Natural killer cell (primary cell): ENCODE measurements at regions not wholly inside any gene's neighbourhood (a gene's known extent, or its start where the extent isn't known, plus 50 kb on each side); places are given as distances from the start of the nearest gene placed in this dataset.

Experiments used
- ATAC-seq, 3 donors: fragments of 150-1000 bp in 2 of 3; fragments of 200-7000 bp in 1 of 3; cut with Tn5 transposase; 1 replicate in 1 of 3; 2 replicates in 2 of 3; pipeline ENCODE4 v1.10.0; 2021; ENCODE audit warnings: mild to moderate bottlenecking in 2 of 3, moderate library complexity in 2 of 3
- DNase-seq, 2 donors: peaks; one replicate each; pipeline versions ENCODE4 v3.0.0 to v3.0.0-alpha.2; 2013 to 2021; ENCODE audit warnings: mixed read lengths in 1 of 2
- H3K27ac ChIP-seq: one replicate; pipeline ENCODE4 v1.5.1; 2013; ENCODE audit warnings: mild to moderate bottlenecking, low read length
- H3K27me3 ChIP-seq: one replicate; pipeline ENCODE4 v1.6.1; 2013; ENCODE audit warnings: low read length; ENCODE audit not compliant: control insufficient read depth, insufficient read depth
- H3K36me3 ChIP-seq: one replicate; pipeline ENCODE4 v1.6.1; 2013; ENCODE audit warnings: low read length; ENCODE audit not compliant: control insufficient read depth, insufficient read depth
- H3K4me1 ChIP-seq: one replicate; pipeline ENCODE4 v1.6.1; 2013; ENCODE audit warnings: low read length; ENCODE audit not compliant: control insufficient read depth, insufficient read depth
- H3K4me3 ChIP-seq: one replicate; pipeline ENCODE4 v1.5.1; 2013; ENCODE audit warnings: low read length
- H3K9me3 ChIP-seq: one replicate; pipeline ENCODE4 v1.6.1; 2013; ENCODE audit warnings: low read length; ENCODE audit not compliant: control insufficient read depth, insufficient read depth
- H3K27ac Mint-ChIP-seq, 2 donors: one replicate each; pipeline ENCODE4 v1.8.0; 2022; ENCODE audit warnings: mild to moderate bottlenecking in 2 of 2, mixed read lengths in 2 of 2, moderate library complexity in 1 of 2
- H3K27me3 Mint-ChIP-seq, 2 donors: one replicate each; pipeline ENCODE4 v1.8.0; 2022; ENCODE audit warnings: low read depth in 2 of 2, mixed read lengths in 2 of 2
- H3K36me3 Mint-ChIP-seq: one replicate; pipeline ENCODE4 v1.8.0; 2022; ENCODE audit warnings: mixed read lengths
- H3K4me1 Mint-ChIP-seq, 2 donors: one replicate each; pipeline ENCODE4 v1.8.0; 2022; ENCODE audit warnings: mixed read lengths in 2 of 2
- H3K4me3 Mint-ChIP-seq: one replicate; pipeline ENCODE4 v1.8.0; 2022; ENCODE audit warnings: mild to moderate bottlenecking, moderate library complexity, mixed read lengths
- H3K9me3 Mint-ChIP-seq, 2 donors: one replicate each; pipeline ENCODE4 v1.8.0; 2022; ENCODE audit warnings: mixed read lengths in 2 of 2
- CTCF ChIP-seq: fragments of 200-600 bp; IDR thresholded peaks from one replicate; pipeline ENCODE4 v1.8.0; 2022; ENCODE audit warnings: antibody characterized with exemption
- WGBS: methylation state at CpG from one replicate; pipeline ENCODE4 v1.1.7; 2013; ENCODE audit warnings: missing lambda C conversion rate; ENCODE audit not compliant: insufficient coverage; 5-methylcytosine and 5-hydroxymethylcytosine counted together
- intact Hi-C: fragments of 100-400 bp; cut with micrococcal nuclease; formaldehyde crosslinking; loops from one replicate; pipeline ENCODE4 v1.14.2; 2022

- WGBS: no CpG with 5 or more reads among the region's 1 CpG
- no peak overlapping the region for H3K4me3 ChIP-seq
- intact Hi-C loops: no loop called here
- no peak for TF ChIP-seq CTCF
- no peak overlapping the region for H3K27ac ChIP-seq
- H3K36me3 ChIP-seq: no peaks in the 10 kb centered on the region
- no peaks in the 10 kb centered on the region for H3K27me3 ChIP-seq
- no peaks in the 10 kb centered on the region for H3K36me3 Mint-ChIP-seq
- H3K27me3 Mint-ChIP-seq: no peaks in the 10 kb centered on the region
- H3K4me1 ChIP-seq: no peaks in the 10 kb centered on the region
- H3K4me1 Mint-ChIP-seq: no peaks in the 10 kb centered on the region
- H3K9me3 ChIP-seq: no peaks in the 10 kb centered on the region
- no peak overlapping the region for H3K4me3 Mint-ChIP-seq
- no peak overlapping the region for H3K27ac Mint-ChIP-seq
- no peak for DNase-seq
- ATAC-seq: no peak
- H3K9me3 Mint-ChIP-seq: peaks cover 2 to 3% of the 10 kb centered on the region in 2 donors
Observed at GRCh38 chr3:87710511-87710910, 348.3 kb downstream of the CGGBP1 start.

- no peak for ATAC-seq
- Mint-ChIP-seq H3K4me1 (no peaks in the 10 kb centered on the region), H3K27ac (no peak overlapping the region), H3K27me3 (no peaks in the 10 kb centered on the region), H3K36me3 (no peaks in the 10 kb centered on the region), H3K9me3 (peaks cover 2 to 3% of the 10 kb centered on the region in 2 donors), H3K4me3 (no peak overlapping the region)
- Histone ChIP-seq H3K4me1 (no peaks in the 10 kb centered on the region), H3K4me3 (no peak overlapping the region), H3K36me3 (no peaks in the 10 kb centered on the region), H3K27ac (no peak overlapping the region), H3K9me3 (no peaks in the 10 kb centered on the region), H3K27me3 (no peaks in the 10 kb centered on the region)
- DNase-seq: no peak
- TF ChIP-seq CTCF: no peak
- intact Hi-C loops: no loop called here
Observed at GRCh38 chr3:87710028-87710427, 348.8 kb downstream of the CGGBP1 start.

GRCh38 chr3:87706176-87706575 lies 352.6 kb downstream of the CGGBP1 start:
- Mint-ChIP-seq H3K4me1 (no peaks in the 10 kb centered on the region), H3K9me3 (peaks cover 2 to 5% of the 10 kb centered on the region in 2 donors), H3K4me3 (no peak overlapping the region), H3K27me3 (no peaks in the 10 kb centered on the region), H3K27ac (no peak overlapping the region), H3K36me3 (no peaks in the 10 kb centered on the region)
- intact Hi-C loops: no loop called here
- DNase-seq (no peak), ATAC-seq (no peak)
- H3K27ac ChIP-seq: no peak overlapping the region
- H3K36me3 ChIP-seq: no peaks in the 10 kb centered on the region
- TF ChIP-seq CTCF: no peak
- H3K27me3 ChIP-seq: no peaks in the 10 kb centered on the region
- WGBS: 42% methylated on average over 2 of the region's 2 CpGs
- H3K9me3 ChIP-seq: no peaks in the 10 kb centered on the region
- no peaks in the 10 kb centered on the region for H3K4me1 ChIP-seq
- H3K4me3 ChIP-seq: no peak overlapping the region

- ATAC-seq: no peak
- Mint-ChIP-seq H3K36me3 (no peaks in the 10 kb centered on the region), H3K4me1 (no peaks in the 10 kb centered on the region), H3K4me3 (no peak overlapping the region), H3K9me3 (peaks cover 2% of the 10 kb centered on the region in 2 donors), H3K27me3 (no peaks in the 10 kb centered on the region), H3K27ac (no peak overlapping the region)
- H3K9me3 ChIP-seq: no peaks in the 10 kb centered on the region
- no peak for DNase-seq
- no peaks in the 10 kb centered on the region for H3K36me3 ChIP-seq
- H3K27ac ChIP-seq: no peak overlapping the region
- WGBS: 100% methylated on average over 3 of the region's 4 CpGs
- no peaks in the 10 kb centered on the region for H3K27me3 ChIP-seq
- TF ChIP-seq CTCF: no peak
- H3K4me3 ChIP-seq: no peak overlapping the region
- no peaks in the 10 kb centered on the region for H3K4me1 ChIP-seq
- intact Hi-C loops: no loop called here
Observed at GRCh38 chr3:87702600-87702999, 356.2 kb downstream of the CGGBP1 start.
